ENCODE measurements at regions not wholly inside any gene's neighbourhood (a gene's known extent, or its start where the extent isn't known, plus 50 kb on each side); places are given as distances from the start of the nearest gene placed in this dataset.
A peak's percentile ranks its signal among the peaks of the same experiment; 100 is the strongest.

DNA sequence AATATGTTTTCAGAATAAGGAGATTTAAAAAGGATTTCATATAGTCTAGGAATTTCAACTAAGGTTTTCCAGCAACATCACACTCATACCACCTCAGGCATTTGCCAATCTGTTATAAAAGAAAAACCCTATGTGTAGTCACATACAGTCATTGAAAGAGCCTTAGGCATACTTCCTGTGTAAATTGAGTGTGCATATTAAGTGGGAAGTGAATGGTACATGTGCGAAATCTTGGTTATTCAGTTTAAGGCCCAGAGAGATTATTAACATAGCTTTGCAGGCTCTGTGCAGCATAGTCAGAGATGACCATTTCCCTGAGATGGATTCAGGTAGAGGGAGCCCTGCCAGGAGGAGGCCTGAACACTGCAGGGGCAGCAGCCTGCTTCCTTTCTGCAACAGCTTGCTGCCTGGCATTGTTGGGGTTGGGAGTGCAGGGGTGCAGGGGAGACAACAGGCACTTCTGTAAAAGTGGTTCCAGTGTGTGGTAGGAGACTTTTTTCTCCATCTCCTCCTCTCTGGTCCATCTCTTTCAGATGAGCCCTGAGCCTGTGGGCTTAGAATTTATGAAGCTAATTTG is 100.1 kb upstream of the OSR1 start:
- DNase-seq (ENCODE audit: low spot score): no peak

DNA sequence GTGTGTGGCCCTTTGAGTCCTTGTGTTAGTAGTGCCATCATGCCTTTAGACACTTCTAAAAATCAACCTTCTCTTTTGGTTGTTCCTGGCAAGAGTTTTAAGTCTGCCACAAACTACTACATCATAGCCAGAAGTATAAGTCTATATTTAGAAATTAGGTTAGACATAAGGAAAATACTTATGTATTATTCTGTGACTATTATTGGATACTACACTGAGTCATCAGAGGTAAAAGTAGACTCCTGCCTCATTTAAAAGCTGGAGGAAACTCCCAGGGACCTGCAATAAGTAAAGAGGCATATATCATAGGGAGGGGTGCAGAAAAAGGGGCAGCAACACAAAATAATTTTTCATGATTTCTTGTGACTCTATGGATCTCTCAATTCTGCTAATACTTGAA is 99.4 kb upstream of the OSR1 start:
- no peak for DNase-seq (ENCODE audit: low spot score)

- no peak for DNase-seq (ENCODE audit: low spot score)
Observed at GRCh38 chr2:19456705-19457309, 98.4 kb upstream of the OSR1 start.

GRCh38 chr2:19454125-19454524 is 95.7 kb upstream of the OSR1 start:
- DNase-seq (ENCODE audit: low spot score): no peak

GRCh38 chr2:19442731-19443130 is 84.3 kb upstream of the OSR1 start:
- DNase-seq (ENCODE audit: low spot score): no peak

DNA sequence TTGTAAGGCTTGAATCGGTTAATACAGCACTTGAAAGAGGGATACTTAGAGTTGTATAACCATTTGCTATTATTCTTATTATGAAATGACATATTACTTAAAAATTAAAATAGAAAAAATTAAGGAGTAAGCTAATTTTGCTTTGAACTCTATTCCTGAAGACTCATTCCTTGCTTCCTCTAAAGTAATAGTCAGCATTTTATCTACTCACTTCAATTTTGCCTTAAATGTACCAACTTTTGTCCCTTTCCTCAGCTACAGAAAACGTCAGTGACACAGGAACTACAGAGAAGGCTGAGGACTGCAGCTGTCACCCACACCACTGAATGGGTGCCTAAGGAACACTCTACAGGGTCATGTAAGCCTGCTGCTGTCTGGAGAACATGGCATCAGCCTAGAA is 80.7 kb upstream of the OSR1 start:
- DNase-seq (ENCODE audit: low spot score): no peak

- DNase-seq (ENCODE audit: low spot score): no peak
Observed at GRCh38 chr2:19435815-19436214, 77.4 kb upstream of the OSR1 start.

DNA sequence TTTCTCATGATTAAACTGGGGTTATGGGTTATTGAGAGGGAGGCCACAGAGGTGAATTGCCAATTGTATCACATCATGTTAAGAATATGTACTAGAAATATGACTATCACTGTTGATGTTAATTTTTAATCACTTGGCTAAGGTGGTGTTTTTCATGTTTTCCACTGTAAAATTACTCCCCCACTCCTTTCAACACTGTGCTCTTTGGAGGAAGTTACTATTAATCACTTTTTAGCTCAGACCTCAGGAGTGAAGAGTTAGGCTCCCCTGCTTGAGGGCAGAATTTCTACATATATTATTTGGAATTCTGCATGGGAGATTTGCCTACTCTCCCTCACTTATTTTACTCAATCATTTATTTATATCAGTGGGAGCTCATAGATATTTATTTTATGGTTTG is 76.0 kb upstream of the OSR1 start:
- DNase-seq (ENCODE audit: low spot score): no peak

- no peak for DNase-seq (ENCODE audit: low spot score)
Observed at GRCh38 chr2:19426941-19427340, 68.5 kb upstream of the OSR1 start.

GRCh38 chr2:19426144-19426543 is 67.7 kb upstream of the OSR1 start:
- DNase-seq (ENCODE audit: low spot score): no peak

- DNase-seq (ENCODE audit: low spot score): no peak
Observed at GRCh38 chr2:19425419-19425818, 67.0 kb upstream of the OSR1 start.

- DNase-seq (ENCODE audit: low spot score): no peak
Observed at GRCh38 chr2:19419211-19419880, 60.9 kb upstream of the OSR1 start.

DNA sequence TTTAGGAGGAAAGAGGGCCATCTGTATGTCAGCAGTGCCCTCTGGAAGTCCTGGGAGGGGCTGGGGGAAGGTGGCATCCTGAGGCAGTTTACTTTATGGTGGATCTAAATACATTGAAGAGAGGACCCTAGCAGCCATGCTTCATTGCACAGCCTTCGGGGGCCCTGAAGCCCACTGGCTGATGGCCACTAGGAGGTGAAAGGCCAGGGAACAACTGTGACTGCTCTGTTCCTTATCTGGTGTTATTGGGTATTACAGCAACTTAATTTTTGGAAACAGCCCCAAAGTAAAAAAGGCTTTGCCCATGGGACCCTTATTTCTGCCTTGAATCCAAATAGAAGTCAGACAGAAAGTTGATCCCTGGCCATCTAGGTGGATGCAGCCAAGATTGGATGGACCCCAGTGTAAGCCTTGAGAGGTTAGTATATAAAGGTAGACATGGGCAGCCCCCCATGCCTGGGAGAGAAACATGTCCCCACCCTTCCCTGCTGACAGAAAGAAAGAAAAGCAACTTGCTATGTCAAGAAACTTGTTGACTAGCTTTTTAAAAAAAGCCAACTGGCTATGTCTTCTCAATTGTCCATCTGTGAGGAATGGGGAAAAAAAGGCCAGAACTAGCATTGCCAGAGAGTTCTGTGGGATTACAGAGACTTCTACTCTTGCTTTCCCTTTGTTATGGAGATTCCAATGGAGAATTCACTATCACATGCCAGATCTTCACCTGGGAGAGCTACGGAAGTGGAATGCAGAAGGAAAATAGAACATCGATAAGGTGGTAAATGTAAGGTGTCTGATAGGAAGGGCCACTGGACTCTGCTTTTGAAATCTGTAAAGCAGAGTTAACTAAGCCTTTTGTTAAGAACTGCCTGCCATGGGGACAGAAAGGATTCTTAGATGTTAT is 58.6 kb upstream of the OSR1 start:
- DNase-seq (ENCODE audit: low spot score): no peak

GRCh38 chr2:19416083-19416482 is 57.7 kb upstream of the OSR1 start:
- DNase-seq (ENCODE audit: low spot score): no peak

DNA sequence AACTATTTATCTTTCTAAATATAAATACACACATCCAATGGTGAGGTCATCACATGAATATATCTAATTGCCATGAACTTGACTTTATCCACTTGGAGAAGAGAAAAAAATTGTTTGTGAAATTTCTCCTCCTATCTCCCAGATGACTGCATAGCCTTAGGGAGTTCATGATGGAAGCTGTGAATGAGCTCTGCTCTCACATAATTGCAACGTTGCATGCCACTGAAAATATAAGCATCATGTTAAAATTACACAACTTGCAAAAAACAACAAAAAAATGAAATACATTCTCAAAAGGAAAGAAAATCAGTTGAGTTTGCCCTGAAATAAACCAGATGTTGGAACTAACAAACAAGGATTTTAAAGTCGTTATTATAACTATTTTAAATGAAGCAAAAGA is 50.6 kb upstream of the OSR1 start:
- no peak for DNase-seq (ENCODE audit: low spot score)

DNA sequence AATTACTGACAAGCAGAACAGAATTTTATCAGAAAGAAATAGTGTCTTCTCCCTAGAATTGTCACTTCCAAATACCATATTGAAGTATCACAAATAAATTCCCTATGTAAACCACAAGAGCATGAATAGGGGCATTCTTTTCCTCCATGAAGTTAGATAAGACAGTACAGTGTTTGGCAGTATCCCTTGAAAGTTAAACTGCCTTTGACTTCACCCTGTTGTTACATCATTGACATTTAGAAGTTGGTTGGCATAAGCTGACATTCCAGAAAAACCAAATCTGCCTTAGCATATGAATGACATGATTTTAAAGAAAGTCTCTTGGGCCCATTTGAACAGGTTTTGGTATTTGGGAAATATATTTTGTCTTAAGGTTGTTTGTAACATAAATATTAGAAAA is 50.2 kb upstream of the OSR1 start:
- peak; percentile 2 for DNase-seq (ENCODE audit: low spot score)

Measured in HT-29 (cell line).